Uterus (tissue), 3 donors: ENCODE measurements at regions not wholly inside any gene's neighbourhood (a gene's known extent, or its start where the extent isn't known, plus 50 kb on each side); places are given as distances from the start of the nearest gene placed in this dataset.

ENCODE experiments used
- DNase-seq, 2 donors: peaks; one replicate each; pipeline ENCODE4 v3.0.0-alpha.2; 2019 to 2020
- H3K27ac ChIP-seq, 2 donors: fragments of 200-600 bp; sonication (generic); 1 replicate in 1 of 2; 2 replicates in 1 of 2; pipeline ENCODE4 v1.5.1; 2016 to 2018
- H3K27me3 ChIP-seq, 2 donors: fragments of 200-600 bp; sonication (generic); one replicate each; pipeline ENCODE4 v1.5.1; 2018 to 2019; ENCODE audit warnings: control low read depth in 1 of 2
- H3K36me3 ChIP-seq, 2 donors: fragments of 200-600 bp; sonication (generic); one replicate each; pipeline ENCODE4 v1.5.1; 2019; ENCODE audit warnings: control low read depth in 1 of 2
- H3K4me1 ChIP-seq, 2 donors: fragments of 200-600 bp; sonication (generic); one replicate each; pipeline ENCODE4 v1.5.1; 2018 to 2019; ENCODE audit warnings: control low read depth in 1 of 2
- H3K4me3 ChIP-seq, 2 donors: fragments of 200-600 bp; sonication (generic); 1 replicate in 1 of 2; 2 replicates in 1 of 2; pipeline ENCODE4 v1.5.1; 2018 to 2019; ENCODE audit warnings: mild to moderate bottlenecking in 1 of 2
- H3K9me3 ChIP-seq, 2 donors: fragments of 200-600 bp; sonication (generic); one replicate each; pipeline ENCODE4 v1.5.1; 2019; ENCODE audit warnings: control low read depth in 1 of 2
- POLR2A ChIP-seq, 2 donors: fragments of 450-650 bp; IDR thresholded peaks; one replicate each; pipeline ENCODE4 v1.6.1; 2016; ENCODE audit warnings: antibody characterized with exemption in 2 of 2, mild to moderate bottlenecking in 1 of 2, moderate library complexity in 1 of 2
- intact Hi-C: fragments of 100-400 bp; cut with DNase I; formaldehyde crosslinking; loops from one replicate; pipeline ENCODE4 v1.15.1; 2023; ENCODE audit warnings: low total_unique reads
- TF ChIP-seq, protein P1 (sequence below), 4 experiments: fragments of 200-600 bp in 2 of 4; fragments of 450-650 bp in 2 of 4; sonication (generic) in 2 of 4; IDR thresholded peaks; one replicate each; pipeline ENCODE4 v1.5.1; 2016 to 2019; ENCODE audit warnings: antibody characterized with exemption in 4 of 4, mild to moderate bottlenecking in 2 of 4, moderate library complexity in 1 of 4
- donor health status: DM: yes; HTN: yes; CAD: no.

DNA sequence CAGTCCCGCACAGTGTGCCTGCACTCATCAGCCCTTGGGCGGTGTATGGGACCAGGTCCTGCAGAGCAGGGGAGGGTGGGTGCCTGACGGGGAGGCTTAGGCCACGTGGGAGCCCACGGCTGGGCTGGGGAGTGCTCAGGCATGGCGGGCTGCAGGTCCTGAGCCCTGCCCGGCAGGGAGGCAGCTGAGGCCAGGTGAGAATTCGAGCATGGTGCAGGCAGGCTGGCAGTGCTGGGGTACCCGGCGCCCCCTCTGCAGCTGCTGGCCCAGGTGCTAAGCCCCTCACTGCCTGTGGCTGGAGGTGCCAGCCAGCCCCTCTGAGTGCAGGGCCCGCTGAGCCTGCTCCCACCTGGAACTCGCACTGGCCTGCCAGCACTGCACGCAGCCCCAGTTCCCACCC, 630.9 kb upstream of the PCDH20 start:
- DNase-seq: no peak
- Histone ChIP-seq H3K9me3 (no peaks in the 10 kb centered on the region), H3K27ac (no peak overlapping the region), H3K4me3 (no peak overlapping the region), H3K27me3 (no peaks in the 10 kb centered on the region), H3K36me3 (no peaks in the 10 kb centered on the region), H3K4me1 (no peaks in the 10 kb centered on the region)
- intact Hi-C loops: no loop called here
- TF ChIP-seq, protein P1, sequence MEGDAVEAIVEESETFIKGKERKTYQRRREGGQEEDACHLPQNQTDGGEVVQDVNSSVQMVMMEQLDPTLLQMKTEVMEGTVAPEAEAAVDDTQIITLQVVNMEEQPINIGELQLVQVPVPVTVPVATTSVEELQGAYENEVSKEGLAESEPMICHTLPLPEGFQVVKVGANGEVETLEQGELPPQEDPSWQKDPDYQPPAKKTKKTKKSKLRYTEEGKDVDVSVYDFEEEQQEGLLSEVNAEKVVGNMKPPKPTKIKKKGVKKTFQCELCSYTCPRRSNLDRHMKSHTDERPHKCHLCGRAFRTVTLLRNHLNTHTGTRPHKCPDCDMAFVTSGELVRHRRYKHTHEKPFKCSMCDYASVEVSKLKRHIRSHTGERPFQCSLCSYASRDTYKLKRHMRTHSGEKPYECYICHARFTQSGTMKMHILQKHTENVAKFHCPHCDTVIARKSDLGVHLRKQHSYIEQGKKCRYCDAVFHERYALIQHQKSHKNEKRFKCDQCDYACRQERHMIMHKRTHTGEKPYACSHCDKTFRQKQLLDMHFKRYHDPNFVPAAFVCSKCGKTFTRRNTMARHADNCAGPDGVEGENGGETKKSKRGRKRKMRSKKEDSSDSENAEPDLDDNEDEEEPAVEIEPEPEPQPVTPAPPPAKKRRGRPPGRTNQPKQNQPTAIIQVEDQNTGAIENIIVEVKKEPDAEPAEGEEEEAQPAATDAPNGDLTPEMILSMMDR (IDR thresholded peaks at IDR 0.05): no peak
- TF ChIP-seq POLR2A (IDR thresholded peaks at IDR 0.05): no peak

DNA sequence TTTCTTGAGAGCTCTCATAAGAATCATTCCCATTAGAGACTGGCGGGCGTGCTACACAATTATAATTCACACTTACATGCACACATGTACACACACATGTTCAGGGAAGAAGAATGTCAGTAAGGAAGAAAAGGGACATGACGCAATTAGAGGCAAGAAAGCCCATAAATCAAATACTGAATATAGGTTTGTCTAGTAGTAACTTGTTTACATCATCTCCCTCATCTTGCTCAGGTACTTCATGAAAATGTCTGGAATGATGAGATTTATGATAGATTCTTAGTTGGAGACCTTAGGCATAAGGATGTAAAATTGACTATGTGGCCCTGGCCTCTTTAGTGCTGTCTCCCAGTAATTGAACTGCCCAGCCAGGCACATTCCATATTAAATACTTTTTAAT, 628.0 kb upstream of the PCDH20 start:
- TF ChIP-seq, protein P1 (IDR thresholded peaks at IDR 0.05): no peak
- TF ChIP-seq POLR2A (IDR thresholded peaks at IDR 0.05): no peak
- intact Hi-C loops: no loop called here
- Histone ChIP-seq H3K36me3 (no peaks in the 10 kb centered on the region), H3K27me3 (no peaks in the 10 kb centered on the region), H3K4me1 (no peaks in the 10 kb centered on the region), H3K9me3 (no peaks in the 10 kb centered on the region), H3K27ac (no peak overlapping the region), H3K4me3 (no peak overlapping the region)
- no peak for DNase-seq

DNA sequence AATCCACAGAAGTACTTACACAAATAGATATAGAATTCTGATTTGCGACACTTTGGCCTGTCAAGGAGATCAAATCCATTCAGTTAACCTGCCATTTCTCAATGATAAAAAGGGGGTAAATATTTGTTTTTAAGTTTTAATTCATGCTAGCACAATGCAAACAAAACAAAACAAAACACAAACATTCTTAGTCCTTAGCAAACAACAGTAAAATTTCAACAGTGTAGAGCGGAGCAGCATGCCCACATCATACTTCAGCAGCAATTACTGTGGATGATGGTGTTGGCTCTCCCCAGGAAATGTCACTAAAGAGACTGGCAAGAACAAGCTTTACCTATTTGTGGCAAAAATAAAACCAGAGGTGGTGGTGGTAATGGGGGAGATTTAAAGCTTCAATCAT, 625.2 kb upstream of the PCDH20 start:
- intact Hi-C loops: no loop called here
- Histone ChIP-seq H3K27me3 (no peaks in the 10 kb centered on the region), H3K4me1 (no peaks in the 10 kb centered on the region), H3K36me3 (no peaks in the 10 kb centered on the region), H3K9me3 (no peaks in the 10 kb centered on the region), H3K27ac (no peak overlapping the region), H3K4me3 (no peak overlapping the region)
- TF ChIP-seq, protein P1 (IDR thresholded peaks at IDR 0.05): no peak
- TF ChIP-seq POLR2A (IDR thresholded peaks at IDR 0.05): no peak
- DNase-seq: no peak

DNA sequence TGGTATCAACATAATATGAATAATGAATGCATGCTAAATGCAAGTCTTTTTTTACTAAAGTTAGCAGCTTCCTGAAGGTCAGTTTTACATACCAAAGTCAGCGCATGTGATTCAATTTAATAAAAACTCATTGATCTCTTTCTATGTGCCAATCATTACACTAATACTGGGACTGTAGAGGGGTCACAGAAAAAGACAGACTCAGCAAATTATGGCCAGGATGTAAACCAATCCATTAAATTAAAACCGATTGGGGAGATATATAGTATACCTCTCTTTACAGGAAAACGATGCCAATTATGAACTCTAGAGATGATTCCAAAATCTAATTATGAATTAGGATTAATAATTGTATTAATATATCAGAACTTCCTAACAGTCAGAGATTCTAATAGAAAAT, 624.4 kb upstream of the PCDH20 start:
- H3K4me1 ChIP-seq: no peaks in the 10 kb centered on the region
- no peaks in the 10 kb centered on the region for H3K9me3 ChIP-seq
- TF ChIP-seq, protein P1 (IDR thresholded peaks at IDR 0.05): no peak
- TF ChIP-seq POLR2A (IDR thresholded peaks at IDR 0.05): no peak
- H3K36me3 ChIP-seq: no peaks in the 10 kb centered on the region
- no peak overlapping the region for H3K4me3 ChIP-seq
- H3K27me3 ChIP-seq: no peaks in the 10 kb centered on the region
- H3K27ac ChIP-seq: no peak overlapping the region
- intact Hi-C loops: no loop called here
- no peak for DNase-seq

DNA sequence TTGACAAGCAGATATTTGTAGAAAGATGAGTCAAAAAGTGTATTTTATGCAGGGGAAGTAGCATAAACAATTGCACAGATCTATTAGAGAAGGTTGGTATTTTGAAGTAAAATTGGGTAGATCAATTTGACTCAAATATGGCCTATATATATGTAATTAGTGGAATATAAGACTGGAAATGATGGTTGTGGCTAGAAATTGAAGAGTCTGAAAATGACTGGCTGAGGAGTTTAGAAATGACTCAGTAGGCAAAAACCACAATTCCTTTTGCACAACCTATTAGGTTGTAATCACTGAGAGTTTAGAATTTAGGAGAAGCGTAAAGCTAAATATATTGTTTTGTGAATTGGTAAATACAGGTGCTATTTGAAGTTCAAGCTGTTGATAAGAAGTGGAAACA, 622.6 kb upstream of the PCDH20 start:
- no peaks in the 10 kb centered on the region for H3K36me3 ChIP-seq
- H3K27ac ChIP-seq: no peak overlapping the region
- no peak for DNase-seq
- no peaks in the 10 kb centered on the region for H3K27me3 ChIP-seq
- H3K4me1 ChIP-seq: no peaks in the 10 kb centered on the region
- intact Hi-C loops: no loop called here
- H3K4me3 ChIP-seq: no peak overlapping the region
- H3K9me3 ChIP-seq: no peaks in the 10 kb centered on the region
- no peak for TF ChIP-seq POLR2A (IDR thresholded peaks at IDR 0.05)
- TF ChIP-seq, protein P1 (IDR thresholded peaks at IDR 0.05): no peak
